Right lobe of liver (tissue), 4 donors: ENCODE measurements at regions not wholly inside any gene's neighbourhood (a gene's known extent, or its start where the extent isn't known, plus 50 kb on each side); places are given as distances from the start of the nearest gene placed in this dataset.

Source experiments
- POLR2A ChIP-seq: fragments of 450-650 bp; IDR thresholded peaks from one replicate; pipeline ENCODE4 v1.6.1; 2017; ENCODE audit warnings: antibody characterized with exemption, mild to moderate bottlenecking
- TF ChIP-seq, protein P1 (sequence below), 4 donors: fragments of 200-600 bp in 3 of 4; fragments of 450-650 bp in 1 of 4; IDR thresholded peaks; one replicate each; pipeline versions ENCODE4 v1.5.1 to v1.8.0; 2016 to 2022; ENCODE audit warnings: antibody characterized with exemption in 4 of 4, mild to moderate bottlenecking in 2 of 4
- donor health status: DM: no; HTN: no; CAD: no.
- donor health status: DM: no; HTN: no; CAD: no.
- donor health status: DM: no; HTN: yes; CAD: no.

DNA sequence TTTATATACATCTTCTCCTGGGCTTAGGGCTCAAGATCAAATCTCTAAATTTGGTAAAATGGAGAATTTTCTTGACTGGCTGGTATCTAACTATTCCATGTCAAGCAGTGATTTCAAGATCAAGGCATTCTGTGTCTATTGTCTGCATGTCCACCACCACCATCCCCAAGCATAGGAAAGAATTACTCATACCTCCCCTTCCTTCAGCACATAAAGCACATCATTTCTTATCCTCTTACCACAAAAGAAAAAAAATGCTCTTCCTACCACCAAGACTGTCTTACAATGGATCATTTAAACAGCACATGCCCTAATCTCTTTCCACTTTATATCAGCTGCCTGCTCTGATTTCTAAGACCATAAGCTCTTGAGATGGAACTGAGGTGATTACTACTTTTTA is 470.5 kb upstream of the THBS1 start:
- TF ChIP-seq, protein P1, sequence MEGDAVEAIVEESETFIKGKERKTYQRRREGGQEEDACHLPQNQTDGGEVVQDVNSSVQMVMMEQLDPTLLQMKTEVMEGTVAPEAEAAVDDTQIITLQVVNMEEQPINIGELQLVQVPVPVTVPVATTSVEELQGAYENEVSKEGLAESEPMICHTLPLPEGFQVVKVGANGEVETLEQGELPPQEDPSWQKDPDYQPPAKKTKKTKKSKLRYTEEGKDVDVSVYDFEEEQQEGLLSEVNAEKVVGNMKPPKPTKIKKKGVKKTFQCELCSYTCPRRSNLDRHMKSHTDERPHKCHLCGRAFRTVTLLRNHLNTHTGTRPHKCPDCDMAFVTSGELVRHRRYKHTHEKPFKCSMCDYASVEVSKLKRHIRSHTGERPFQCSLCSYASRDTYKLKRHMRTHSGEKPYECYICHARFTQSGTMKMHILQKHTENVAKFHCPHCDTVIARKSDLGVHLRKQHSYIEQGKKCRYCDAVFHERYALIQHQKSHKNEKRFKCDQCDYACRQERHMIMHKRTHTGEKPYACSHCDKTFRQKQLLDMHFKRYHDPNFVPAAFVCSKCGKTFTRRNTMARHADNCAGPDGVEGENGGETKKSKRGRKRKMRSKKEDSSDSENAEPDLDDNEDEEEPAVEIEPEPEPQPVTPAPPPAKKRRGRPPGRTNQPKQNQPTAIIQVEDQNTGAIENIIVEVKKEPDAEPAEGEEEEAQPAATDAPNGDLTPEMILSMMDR (IDR thresholded peaks at IDR 0.05), result no peak
- TF ChIP-seq POLR2A, result no peak
